Astrocyte of the hippocampus (primary cell): ENCODE measurements at regions not wholly inside any gene's neighbourhood (a gene's known extent, or its start where the extent isn't known, plus 50 kb on each side); places are given as distances from the start of the nearest gene placed in this dataset.

Source experiments
- DNase-seq: peaks from one replicate; pipeline ENCODE4 v3.0.0; 2011; ENCODE audit warnings: low read depth, low spot score

- no peak for DNase-seq
Measured at GRCh38 chr10:108112218-108112617, 947.7 kb upstream of the SORCS1 start.

DNA sequence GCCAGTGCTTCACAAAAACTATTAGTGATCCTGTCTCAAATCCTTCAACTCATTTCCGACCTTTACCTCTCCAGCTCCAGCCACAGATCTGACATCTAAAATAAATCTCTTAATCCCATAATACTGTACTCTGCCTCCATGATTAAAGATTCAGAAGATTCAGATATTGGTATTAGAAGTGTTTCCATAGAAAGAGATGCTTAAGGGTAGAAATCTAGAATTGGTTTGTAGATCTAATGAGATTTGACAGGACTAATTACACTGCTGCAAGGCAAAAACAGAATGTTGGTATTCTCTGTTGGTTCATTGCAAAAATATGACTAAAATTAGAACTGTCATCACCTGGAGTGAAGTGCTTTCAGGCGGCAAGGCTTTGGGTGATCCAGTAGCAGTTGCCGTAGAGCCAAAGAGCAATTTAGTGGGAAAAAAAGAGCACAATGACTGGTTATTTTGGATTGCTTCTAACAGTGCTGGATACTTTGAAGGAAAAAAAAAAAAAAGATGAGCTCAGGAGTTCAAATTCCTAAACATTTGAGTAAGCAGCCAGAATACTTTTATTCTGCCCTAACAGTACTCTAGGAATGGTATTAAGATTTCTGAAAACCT is 940.1 kb upstream of the SORCS1 start:
- no peak for DNase-seq

DNA sequence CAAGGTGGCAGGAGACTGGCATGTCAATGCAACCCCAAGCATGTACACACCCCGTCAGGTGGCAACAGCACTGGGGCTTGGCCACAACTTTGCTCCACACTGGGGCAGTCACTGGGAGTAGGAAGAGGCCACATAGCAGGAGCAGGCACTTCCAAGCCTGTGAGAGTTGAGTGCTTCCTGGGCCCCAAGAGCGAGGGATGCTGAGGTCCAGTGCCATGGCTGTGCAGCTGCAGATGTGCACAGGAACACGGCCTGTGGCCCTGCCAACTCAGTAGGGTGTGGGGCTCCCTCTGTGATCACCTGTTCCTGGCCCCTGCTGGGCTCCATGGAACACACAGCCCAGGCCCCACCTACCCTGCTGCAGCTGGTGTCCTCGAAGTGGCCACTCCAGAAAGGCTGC is 932.8 kb upstream of the SORCS1 start:
- DNase-seq, result no peak

DNA sequence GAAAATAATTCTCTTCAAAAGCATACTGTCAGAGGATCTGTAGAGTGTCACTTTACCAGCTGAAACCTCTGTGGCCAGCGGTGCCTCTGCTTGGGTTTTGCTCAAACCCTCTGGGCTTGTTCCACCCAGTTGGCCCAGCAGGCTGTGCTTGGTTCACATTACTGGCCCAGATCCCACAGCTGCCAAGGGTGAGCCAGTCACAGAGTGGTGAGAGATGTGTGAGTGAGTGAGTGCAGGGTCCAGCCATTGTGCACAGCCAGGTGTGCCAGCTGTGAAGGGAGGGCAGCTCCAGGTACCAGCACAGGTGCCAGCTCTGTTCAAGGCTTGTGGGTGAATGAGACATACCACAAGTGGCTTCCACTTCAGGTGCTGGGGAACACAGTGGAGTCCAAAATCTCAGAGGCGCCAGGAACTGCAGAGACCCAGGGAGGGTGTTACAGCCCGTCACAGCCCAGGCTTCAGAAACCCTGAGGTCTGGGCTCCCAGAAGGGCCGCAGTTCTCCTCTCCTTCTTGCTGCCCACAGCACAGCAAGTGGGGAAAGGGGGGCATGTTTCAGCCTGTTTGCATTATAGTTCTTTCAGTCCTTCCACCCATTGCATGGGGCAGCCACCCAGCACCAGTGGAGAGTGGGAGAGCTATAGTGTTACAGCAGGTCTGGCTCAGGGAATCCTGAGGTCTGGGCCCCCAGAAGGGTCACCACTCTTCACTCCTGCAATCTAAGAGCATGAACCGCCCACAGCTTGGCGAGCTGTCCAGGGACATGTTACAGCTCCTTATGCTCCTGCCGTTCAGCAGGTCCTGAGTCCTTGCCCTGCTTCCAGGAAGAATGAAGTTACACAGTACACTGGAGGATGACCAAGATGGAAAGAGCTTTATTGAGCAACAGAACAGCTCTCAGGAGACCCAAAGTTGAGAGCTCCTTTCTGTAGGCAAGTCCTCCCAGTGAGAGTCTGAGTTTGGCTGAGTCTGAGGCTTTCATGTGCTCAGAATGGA is 931.7 kb upstream of the SORCS1 start:
- no peak for DNase-seq

DNA sequence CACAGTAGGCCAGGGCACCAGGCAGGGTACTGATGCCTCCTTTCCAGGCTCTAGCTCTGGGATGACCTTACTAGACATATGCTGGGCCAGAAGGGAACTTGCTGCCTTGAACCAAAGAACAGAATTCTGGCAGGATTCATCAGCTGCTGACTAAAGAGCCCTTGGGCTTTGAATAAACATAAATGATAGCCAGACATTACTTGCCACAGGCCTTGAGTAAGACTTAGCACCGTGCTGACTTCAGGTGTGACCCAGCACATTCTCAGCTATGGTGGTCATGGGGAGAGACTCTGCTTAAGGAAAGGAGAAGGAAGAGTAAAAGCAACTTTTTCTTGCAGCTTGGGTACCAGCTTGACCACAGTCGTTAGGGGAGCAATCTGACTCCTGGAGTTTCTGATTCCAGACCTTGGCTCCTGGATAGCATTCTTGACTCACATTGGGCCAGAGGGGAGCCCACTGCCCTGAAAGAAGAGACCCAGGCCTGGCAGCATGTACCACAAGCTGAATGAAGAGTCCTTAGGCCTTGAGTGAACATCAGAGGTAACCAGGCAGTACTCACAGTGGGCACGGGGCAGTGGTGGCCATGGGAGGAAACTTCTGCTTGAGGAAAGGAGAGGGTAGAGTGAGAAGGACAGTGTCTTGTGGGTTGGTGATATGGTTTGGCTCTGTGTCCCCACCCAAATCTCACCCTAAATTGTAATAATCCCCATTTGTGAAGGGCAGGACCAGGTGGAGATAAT is 926.1 kb upstream of the SORCS1 start:
- DNase-seq, result no peak

- DNase-seq, result no peak
Measured at GRCh38 chr10:108086502-108086901, 922.0 kb upstream of the SORCS1 start.

- no peak for DNase-seq
Measured at GRCh38 chr10:108082596-108082995, 918.1 kb upstream of the SORCS1 start.

GRCh38 chr10:108078263-108078662 is 913.8 kb upstream of the SORCS1 start:
- DNase-seq, result no peak

DNA sequence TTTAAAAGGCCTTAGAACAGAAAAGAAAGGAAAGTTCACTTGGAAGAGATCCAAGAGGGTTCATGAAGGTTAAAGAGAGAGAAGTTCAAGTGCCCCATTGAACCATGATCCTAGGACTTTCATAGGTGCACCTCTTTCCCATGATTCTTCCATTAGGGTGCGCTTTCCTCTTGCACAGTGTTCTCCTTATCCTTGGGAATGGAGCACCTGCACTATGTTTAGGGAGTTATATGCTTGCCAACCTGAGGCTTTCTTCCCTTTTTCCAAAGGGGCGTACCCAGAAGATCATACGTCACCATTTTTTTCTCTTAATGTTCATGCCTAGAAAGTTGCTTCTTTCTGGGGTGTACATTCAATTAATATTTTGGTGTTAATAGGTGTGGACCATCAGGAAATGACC is 908.0 kb upstream of the SORCS1 start:
- no peak for DNase-seq

DNA sequence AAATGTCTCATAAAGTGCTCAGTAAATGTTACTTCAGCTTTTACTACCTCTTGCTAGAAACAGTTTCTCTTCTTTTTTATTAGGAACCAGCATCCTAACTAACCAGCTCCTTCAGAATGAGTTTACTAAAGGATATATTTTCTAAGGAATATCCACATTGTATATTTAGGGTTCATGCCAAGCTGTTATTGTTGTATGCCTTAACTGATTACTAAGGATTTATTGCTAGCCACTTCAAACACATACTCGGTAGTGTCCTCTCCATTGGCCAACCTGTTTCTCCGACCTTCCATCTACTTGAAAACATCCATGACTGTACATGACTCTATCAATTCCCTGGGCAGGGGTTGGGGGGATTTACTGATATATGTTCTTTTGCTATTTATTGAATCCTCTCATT is 906.3 kb upstream of the SORCS1 start:
- no peak for DNase-seq

DNA sequence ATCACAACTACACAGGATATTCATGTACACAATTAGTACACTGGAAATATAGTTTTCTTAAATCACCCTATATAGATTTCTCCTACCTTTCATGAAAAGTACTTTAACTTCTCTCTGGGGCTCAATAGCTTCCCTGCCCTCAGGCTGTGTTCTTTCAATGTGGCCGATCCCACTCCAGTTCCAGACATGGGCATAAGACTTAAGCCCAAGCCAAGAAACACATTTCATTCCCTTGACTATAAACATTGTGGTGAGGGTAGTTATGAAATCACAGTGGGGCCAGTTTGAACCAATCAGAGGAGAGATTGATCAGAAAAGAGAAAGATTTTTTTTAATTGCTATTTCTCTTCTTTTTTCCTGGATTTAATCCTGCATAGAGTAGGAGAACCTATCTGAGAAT is 904.6 kb upstream of the SORCS1 start:
- DNase-seq, result no peak

GRCh38 chr10:108064746-108065260 is 900.3 kb upstream of the SORCS1 start:
- DNase-seq, result no peak

DNA sequence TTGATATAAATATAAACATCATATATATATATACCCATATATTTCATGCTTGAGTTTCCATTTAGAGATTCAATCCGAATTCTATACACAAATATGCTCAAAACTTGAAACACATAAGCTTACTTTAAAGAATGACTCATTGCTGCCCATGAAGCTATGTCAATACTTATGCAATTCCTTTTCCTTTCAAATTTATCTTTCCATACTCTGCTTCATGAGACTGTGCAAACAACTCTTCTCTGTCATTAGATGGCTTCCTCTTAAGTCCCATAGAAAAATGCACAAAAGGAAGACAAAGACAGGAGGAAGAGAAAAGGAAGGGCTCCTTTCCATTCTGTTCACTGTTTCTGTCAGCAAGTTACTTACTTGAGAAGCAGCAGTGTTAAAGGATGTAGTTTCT is 895.7 kb upstream of the SORCS1 start:
- DNase-seq, result no peak

DNA sequence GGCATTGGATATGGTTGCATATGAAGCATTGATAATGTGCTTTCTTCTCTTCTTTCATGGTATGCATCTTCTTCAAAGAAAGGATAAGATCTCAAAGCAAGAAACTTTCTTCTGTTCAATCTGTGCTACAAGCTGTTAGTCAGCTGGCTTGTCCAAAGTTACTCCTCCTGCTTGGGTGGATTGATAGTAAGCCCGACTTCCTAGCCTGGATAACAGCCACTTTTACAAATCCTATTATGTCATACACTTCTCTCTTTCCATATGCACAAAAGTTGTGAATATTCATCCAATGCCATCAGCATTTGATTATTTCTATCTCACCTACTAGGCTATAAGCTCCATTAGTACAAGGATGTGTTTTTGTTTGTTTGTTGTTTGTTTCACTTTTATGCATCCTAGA is 891.0 kb upstream of the SORCS1 start:
- no peak for DNase-seq

DNA sequence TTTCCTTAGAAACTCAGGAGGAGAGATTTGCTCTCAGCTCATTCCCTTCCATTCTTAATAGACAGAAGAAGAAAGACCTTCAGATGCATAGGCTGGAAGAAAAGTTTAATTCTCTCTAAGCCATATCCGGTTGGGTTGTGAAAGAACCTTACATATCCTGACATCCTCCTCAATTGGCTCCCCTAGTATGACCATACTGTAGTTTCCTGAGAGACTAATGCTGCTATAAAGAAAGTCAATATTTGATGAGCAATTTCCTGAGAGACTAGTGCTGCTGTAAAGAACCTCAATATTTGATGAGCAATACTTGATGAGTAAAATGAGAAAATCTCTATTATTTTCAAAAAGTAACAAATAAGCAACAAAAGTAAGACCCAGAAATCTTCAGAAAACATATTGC is 888.5 kb upstream of the SORCS1 start:
- DNase-seq, result no peak

DNA sequence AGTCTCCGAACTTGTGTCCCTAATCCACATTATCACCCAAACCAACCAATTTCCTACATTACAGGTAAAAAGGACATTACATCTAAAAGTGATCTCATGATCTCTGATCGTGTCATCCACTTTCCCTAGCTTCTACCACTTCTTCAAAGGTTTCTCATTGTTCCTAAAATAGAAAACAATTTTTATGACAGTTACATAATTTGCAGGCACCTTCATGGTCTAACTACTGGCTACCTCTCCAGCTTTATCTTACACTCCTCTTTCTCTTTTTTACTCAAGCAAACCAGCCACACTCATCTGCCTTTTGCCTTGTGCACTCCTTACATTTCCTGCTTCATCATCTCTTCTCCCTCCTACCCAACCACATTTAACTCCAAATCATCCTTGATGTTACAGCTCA is 886.7 kb upstream of the SORCS1 start:
- DNase-seq, result no peak

DNA sequence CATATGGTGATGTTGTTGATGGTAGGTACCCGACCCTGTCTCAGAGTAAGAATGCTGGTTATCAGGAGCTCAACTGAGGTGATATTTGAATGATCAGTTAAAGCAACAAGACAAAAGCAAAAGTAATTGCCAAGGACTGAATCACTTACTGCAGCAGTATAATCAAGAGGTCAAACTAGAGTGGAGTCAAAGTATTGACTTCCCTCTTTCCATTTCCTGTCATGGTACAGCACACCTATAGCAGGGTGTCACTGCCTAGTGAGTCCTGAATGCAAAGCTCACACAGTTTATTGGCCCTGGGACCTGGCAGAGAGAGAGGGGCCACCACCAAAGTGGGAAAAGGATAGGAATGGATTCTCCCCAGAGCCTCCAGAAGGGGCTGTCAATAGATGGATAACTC is 886.1 kb upstream of the SORCS1 start:
- no peak for DNase-seq

GRCh38 chr10:108049668-108050067 is 885.2 kb upstream of the SORCS1 start:
- no peak for DNase-seq

GRCh38 chr10:108048898-108049297 is 884.4 kb upstream of the SORCS1 start:
- no peak for DNase-seq

DNA sequence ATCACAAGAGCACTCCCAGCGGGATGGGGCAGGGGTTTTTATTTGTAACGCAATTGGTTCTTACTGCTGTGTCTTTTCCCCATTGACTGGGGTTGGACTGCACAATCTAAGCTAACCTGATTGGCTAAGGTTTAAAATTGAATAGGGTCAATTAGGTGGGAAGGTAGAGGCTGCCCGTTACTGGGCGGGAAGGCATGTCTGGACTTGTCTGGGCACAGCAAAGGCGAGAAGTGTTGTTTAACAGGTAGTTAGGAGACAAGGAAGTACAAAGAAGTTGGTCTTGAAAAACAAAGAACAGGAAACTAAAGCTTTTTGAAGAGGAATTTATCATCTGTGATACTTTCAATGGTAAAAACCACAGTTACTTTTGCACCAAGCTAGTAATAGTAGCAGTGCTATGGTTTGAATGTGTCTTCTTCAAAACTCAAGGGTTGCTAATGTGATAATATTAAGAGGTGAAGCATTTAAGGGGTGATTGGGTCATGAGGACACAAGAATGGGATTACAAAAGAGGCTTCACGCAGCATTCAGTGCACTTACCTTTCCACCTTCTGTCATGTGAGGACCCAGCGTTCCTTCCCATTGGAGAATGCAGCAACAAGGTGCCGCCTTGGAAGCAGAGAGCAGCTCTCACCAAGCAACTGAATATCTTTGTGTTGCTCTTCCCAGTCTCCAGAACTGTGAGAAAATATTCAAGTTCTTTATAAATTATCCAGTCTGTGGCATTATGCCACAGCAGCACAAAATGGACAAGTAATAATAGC is 875.5 kb upstream of the SORCS1 start:
- DNase-seq, result no peak

GRCh38 chr10:108037061-108037460 is 872.6 kb upstream of the SORCS1 start:
- DNase-seq, result no peak
